ENCODE measurements at regions not wholly inside any gene's neighbourhood (a gene's known extent, or its start where the extent isn't known, plus 50 kb on each side); places are given as distances from the start of the nearest gene placed in this dataset.

DNA sequence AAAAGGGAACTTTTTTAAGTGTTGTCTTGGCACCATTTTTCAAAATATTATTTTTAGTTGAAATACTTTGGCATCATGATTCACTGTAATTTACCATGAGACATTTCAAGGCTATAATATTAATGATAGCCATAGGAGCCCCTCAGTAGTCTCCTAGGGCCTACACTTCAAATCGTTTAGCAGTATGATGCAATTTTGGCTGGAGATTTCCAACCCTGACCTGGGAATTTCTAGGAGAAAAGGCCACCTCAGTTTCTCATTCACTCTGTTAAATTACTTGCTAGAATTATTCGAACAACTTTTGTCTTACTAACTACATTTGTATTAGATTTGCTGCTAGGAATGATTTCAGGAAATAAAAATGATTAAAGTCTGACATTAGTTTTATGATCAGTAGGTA is 1610.9 kb upstream of the RAG2 start:
- Mint-ChIP-seq H3K27ac (no peak overlapping the region), H3K4me1 (no peaks in the 10 kb centered on the region), H3K27me3 (no peaks in the 10 kb centered on the region), H3K4me3 (no peak overlapping the region), H3K9me3 (ENCODE audit: low read depth) (peaks cover 6% of the 10 kb centered on the region), H3K36me3 (ENCODE audit: low read depth) (no peaks in the 10 kb centered on the region)
- intact Hi-C loops (cut with DNase I, micrococcal nuclease), result no loop called here
- POLR2A ChIA-PET, result no interaction called here
- CTCF ChIA-PET, result no interaction called here
- DNase-seq, result no peak
- ATAC-seq, result no peak

DNA sequence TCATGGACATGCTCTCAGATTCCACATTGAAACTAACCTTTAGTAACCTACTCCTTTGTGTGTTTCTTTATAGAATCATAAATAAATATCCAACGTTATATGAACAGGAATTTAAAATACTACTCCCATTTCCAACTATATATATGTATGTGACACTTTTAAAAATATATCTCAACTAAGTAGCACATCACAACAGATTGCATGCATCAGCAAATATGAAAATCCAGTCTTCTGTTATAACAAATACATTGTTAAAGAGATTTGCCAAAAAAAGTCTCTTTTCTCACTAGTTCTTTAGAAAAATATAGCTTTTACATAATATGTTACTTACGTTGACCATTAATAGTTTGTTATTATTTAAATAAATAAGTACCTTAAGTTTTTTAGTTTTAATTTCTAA is 1608.6 kb upstream of the RAG2 start:
- ChIA-PET POLR2A (no interaction called here), CTCF (interaction anchor here (0.6 kb wide), 1 partner anchor 10 kb away, joined by 3 read pairs; no protein-coding TSS in a partner anchor)
- Mint-ChIP-seq H3K4me3 (no peak overlapping the region), H3K36me3 (ENCODE audit: low read depth) (no peaks in the 10 kb centered on the region), H3K27ac (no peak overlapping the region), H3K27me3 (no peaks in the 10 kb centered on the region), H3K4me1 (no peaks in the 10 kb centered on the region), H3K9me3 (ENCODE audit: low read depth) (peaks cover 6% of the 10 kb centered on the region)
- DNase-seq (no peak), ATAC-seq (no peak)
- intact Hi-C loops (cut with DNase I, micrococcal nuclease), result no loop called here

DNA sequence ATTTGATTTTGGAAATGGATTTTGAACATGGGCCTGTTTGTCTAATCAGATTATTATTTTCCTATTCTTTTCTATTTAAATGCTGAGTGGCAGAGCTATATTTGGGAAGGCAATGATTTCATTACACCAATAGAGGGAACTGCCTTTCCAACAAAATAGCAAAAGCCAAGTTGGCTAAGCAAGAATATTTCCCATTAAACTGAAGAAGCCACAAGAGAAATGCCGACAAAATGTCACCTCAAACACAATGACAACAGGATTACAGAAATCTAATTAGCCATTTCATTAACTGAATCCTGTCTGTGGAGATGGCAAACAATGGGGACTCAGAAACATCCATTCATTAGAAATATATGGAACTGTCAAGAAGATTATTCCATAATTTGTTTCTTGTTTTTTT is 1593.1 kb upstream of the RAG2 start:
- H3K4me3 Mint-ChIP-seq, result no peak overlapping the region
- intact Hi-C loops (cut with DNase I, micrococcal nuclease), result no loop called here
- POLR2A ChIA-PET, result no interaction called here
- H3K36me3 Mint-ChIP-seq (ENCODE audit: low read depth), result no peaks in the 10 kb centered on the region
- ATAC-seq (no peak), DNase-seq (no peak)
- CTCF ChIA-PET, result no interaction called here
- H3K9me3 Mint-ChIP-seq (ENCODE audit: low read depth), result peaks cover 6% of the 10 kb centered on the region
- H3K4me1 Mint-ChIP-seq, result no peaks in the 10 kb centered on the region
- H3K27me3 Mint-ChIP-seq, result no peaks in the 10 kb centered on the region
- no peak overlapping the region for H3K27ac Mint-ChIP-seq

DNA sequence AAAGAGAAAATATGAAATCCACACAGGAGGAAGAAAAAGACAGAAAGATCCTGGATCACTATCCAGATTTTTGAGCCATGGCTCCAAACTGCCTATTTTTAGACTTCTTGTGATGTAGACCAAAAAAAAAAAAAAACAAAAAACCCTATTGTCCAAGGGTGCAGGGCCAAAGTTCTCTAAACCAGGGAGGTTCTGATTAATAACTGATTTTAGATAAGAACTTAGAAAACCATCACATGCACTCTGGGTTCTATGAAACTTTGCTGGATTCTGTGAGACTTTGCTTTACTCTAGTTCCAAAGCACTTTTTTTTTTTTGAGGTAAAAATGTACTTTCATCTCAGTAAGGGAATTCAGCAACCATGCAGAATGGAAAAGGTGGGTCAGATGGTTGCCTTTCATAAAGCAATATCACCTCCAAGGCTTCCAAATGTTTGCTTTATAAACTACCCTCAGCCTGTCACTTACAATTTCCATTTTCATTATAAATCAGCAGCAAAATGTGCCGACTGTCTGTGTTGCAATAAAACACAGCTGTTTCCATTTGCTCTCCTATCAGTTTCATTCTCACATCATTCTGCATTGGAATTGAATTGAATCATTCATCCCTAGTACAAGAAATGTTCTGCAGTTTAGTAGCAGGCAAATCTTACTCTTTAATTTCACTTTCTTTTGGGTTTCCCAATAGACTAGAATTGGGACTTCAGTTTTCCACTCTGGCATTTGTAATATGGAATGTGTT is 1584.3 kb upstream of the RAG2 start:
- H3K4me3 Mint-ChIP-seq, result no peak overlapping the region
- H3K36me3 Mint-ChIP-seq (ENCODE audit: low read depth), result no peaks in the 10 kb centered on the region
- H3K27me3 Mint-ChIP-seq, result no peaks in the 10 kb centered on the region
- no peak overlapping the region for H3K27ac Mint-ChIP-seq
- CTCF ChIA-PET, result no interaction called here
- peaks cover 5% of the 10 kb centered on the region for H3K9me3 Mint-ChIP-seq (ENCODE audit: low read depth)
- ATAC-seq (no peak), DNase-seq (no peak)
- H3K4me1 Mint-ChIP-seq, result no peaks in the 10 kb centered on the region
- intact Hi-C loops (cut with DNase I, micrococcal nuclease), result no loop called here
- POLR2A ChIA-PET, result no interaction called here

DNA sequence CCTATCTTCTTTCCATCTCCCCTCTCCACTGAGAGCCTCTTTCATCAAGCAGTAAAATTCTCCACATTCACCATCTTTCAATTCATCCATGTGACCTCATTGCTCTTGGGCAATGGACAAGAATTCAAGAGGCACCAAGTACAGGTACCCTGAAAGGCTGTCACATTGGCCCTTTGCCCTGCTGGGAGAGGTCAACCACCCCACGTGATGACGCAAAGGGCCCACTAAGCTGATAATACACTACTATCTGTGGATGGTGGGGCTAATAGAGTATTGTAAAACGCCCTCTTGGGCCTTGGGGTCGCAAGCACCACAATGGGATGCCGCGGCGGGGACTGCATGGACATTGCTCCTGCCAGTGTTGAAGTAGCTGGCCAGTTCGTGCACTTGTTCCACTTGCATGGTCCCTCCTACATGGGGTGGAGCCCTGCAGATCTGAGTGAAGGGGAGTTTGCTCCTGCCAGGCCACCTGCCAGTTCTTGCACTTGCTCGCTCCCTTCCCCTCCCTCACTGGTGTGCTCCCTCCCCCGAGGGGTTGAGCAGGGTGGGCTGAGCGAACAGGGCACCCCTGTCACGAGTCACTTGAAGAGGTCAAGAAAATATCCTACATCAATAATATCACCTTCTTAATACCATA is 1578.8 kb upstream of the RAG2 start:
- DNase-seq, result no peak
- no peaks in the 10 kb centered on the region for H3K27me3 Mint-ChIP-seq
- peaks cover 3% of the 10 kb centered on the region for H3K9me3 Mint-ChIP-seq (ENCODE audit: low read depth)
- no peak for ATAC-seq
- POLR2A ChIA-PET, result no interaction called here
- no peak overlapping the region for H3K4me3 Mint-ChIP-seq
- no peak overlapping the region for H3K27ac Mint-ChIP-seq
- H3K36me3 Mint-ChIP-seq (ENCODE audit: low read depth), result no peaks in the 10 kb centered on the region
- CTCF ChIA-PET, result no interaction called here
- intact Hi-C loops (cut with DNase I, micrococcal nuclease), result no loop called here
- H3K4me1 Mint-ChIP-seq, result no peaks in the 10 kb centered on the region

DNA sequence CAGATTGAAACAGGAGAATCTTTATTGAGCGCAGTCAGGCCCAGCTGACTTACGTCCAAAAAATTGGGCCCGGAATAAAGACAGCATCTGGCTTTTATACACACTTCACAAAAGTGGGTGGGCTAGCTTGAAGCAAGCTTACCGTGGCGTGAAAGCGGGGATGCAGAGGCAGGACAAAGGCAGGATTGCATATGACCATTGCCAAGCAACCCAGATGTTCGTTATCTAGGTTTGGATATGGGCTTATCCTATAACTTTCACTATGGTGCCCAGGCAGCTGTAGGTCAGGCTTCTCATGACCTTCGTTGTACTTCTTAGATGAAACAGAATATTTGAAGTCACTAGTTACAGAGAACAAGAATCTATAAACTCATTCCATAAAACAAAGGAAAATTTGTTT is 1575.6 kb upstream of the RAG2 start:
- H3K4me1 Mint-ChIP-seq, result no peaks in the 10 kb centered on the region
- H3K27me3 Mint-ChIP-seq, result no peaks in the 10 kb centered on the region
- ChIA-PET POLR2A (no interaction called here), CTCF (no interaction called here)
- no peak for ATAC-seq
- H3K36me3 Mint-ChIP-seq (ENCODE audit: low read depth), result no peaks in the 10 kb centered on the region
- no peak for DNase-seq
- H3K4me3 Mint-ChIP-seq, result no peak overlapping the region
- no peak overlapping the region for H3K27ac Mint-ChIP-seq
- intact Hi-C loops (cut with DNase I, micrococcal nuclease), result no loop called here
- peaks cover 3% of the 10 kb centered on the region for H3K9me3 Mint-ChIP-seq (ENCODE audit: low read depth)

DNA sequence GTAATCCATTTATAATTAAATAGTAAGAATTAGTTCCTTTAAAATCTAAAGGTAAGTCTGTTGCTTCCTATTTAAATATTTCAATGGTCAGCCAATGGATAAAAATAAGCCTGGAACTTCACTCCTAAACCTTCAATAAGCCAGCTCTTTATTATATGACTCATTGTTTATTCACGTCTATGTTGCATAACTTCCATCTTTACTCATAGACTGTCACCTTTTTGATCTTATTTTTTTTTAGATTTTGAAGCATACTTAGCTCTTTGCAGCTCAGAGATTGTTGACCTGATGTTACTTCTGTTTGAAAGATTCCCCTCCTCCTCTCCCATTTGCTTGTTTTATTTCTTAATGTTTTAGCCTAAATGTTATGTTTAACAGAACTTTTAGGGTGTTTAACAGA is 1571.2 kb upstream of the RAG2 start:
- H3K4me3 Mint-ChIP-seq, result no peak overlapping the region
- intact Hi-C loops (cut with DNase I, micrococcal nuclease), result no loop called here
- DNase-seq, result no peak
- no peaks in the 10 kb centered on the region for H3K4me1 Mint-ChIP-seq
- H3K9me3 Mint-ChIP-seq (ENCODE audit: low read depth), result peaks cover 7% of the 10 kb centered on the region
- ChIA-PET CTCF (no interaction called here), POLR2A (no interaction called here)
- no peaks in the 10 kb centered on the region for H3K36me3 Mint-ChIP-seq (ENCODE audit: low read depth)
- no peak for ATAC-seq
- H3K27ac Mint-ChIP-seq, result no peak overlapping the region
- no peaks in the 10 kb centered on the region for H3K27me3 Mint-ChIP-seq

DNA sequence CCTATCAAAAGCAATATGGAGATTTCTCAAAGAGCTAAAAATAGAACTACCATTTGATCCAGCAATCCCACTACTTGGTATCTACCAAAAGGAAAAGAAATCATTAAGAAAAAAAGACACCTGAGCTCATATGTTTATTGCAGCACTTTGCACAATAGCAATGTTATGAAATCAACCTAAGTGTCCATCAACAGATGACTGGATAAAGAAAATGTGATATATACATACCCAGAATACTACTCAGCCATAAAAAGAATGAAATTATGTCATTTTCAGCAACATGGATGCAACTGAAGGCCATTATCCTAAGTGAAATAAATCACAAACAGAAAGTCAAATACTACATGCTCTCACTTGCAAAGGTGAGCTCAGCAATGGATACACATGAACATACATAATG is 1565.5 kb upstream of the RAG2 start:
- CTCF ChIA-PET, result no interaction called here
- intact Hi-C loops (cut with DNase I, micrococcal nuclease), result no loop called here

DNA sequence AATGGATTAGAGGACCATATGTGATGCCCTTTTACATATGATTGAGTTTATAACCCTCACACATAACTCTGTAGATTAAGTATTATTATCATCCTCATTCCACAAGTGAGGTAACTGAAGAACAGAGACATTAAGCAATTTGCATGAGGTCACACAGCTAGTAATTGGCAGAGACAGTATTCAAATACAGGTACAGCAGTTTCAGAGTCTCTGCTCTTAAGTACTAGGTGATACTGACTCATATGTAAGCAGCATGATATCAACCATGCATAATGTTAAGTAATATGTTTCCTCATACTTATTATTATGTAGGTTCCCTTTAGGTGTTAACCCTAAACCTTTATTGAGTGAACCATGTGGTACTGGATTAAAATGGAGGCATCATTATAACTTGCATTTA is 1562.4 kb upstream of the RAG2 start:
- ATAC-seq (no peak), DNase-seq (no peak)
- Mint-ChIP-seq H3K4me1 (no peaks in the 10 kb centered on the region), H3K27ac (no peak overlapping the region), H3K36me3 (ENCODE audit: low read depth) (no peaks in the 10 kb centered on the region), H3K27me3 (no peaks in the 10 kb centered on the region), H3K4me3 (no peak overlapping the region), H3K9me3 (ENCODE audit: low read depth) (peaks cover 8% of the 10 kb centered on the region)
- CTCF ChIA-PET, result no interaction called here
- POLR2A ChIA-PET, result no interaction called here
- intact Hi-C loops (cut with DNase I, micrococcal nuclease), result no loop called here

More for the DNA sequence above, 1565.5 kb upstream of the RAG2 start:
- Mint-ChIP-seq H3K27ac (no peak overlapping the region), H3K4me1 (no peaks in the 10 kb centered on the region), H3K27me3 (no peaks in the 10 kb centered on the region), H3K4me3 (no peak overlapping the region), H3K36me3 (ENCODE audit: low read depth) (no peaks in the 10 kb centered on the region), H3K9me3 (ENCODE audit: low read depth) (peaks cover 8% of the 10 kb centered on the region)
- ATAC-seq (no peak), DNase-seq (no peak)
- POLR2A ChIA-PET, result no interaction called here

DNA sequence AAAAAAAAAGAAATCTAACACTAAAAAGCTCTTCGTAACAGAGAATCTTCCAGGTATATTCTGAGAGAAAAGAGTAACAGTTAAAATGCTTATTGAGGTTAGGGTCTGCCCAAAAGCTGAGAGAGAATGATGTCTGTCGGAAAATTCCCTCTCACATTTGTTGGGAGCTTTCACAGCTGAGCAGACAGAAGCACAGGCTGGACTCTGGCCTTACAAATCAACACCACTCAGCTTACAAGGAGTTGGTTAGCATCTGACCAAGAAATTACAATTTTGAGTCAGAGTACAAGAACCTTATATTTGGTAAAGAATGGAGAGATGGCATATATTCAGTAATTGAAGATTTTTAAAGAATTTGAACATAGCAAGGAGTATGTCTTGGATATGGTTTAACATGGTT is 1561.0 kb upstream of the RAG2 start:
- no peak for ATAC-seq
- DNase-seq, result no peak
- no peaks in the 10 kb centered on the region for H3K4me1 Mint-ChIP-seq
- ChIA-PET POLR2A (no interaction called here), CTCF (no interaction called here)
- no peak overlapping the region for H3K27ac Mint-ChIP-seq
- H3K4me3 Mint-ChIP-seq, result no peak overlapping the region
- intact Hi-C loops (cut with DNase I, micrococcal nuclease), result no loop called here
- H3K27me3 Mint-ChIP-seq, result no peaks in the 10 kb centered on the region
- H3K36me3 Mint-ChIP-seq (ENCODE audit: low read depth), result no peaks in the 10 kb centered on the region
- peaks cover 8% of the 10 kb centered on the region for H3K9me3 Mint-ChIP-seq (ENCODE audit: low read depth)

DNA sequence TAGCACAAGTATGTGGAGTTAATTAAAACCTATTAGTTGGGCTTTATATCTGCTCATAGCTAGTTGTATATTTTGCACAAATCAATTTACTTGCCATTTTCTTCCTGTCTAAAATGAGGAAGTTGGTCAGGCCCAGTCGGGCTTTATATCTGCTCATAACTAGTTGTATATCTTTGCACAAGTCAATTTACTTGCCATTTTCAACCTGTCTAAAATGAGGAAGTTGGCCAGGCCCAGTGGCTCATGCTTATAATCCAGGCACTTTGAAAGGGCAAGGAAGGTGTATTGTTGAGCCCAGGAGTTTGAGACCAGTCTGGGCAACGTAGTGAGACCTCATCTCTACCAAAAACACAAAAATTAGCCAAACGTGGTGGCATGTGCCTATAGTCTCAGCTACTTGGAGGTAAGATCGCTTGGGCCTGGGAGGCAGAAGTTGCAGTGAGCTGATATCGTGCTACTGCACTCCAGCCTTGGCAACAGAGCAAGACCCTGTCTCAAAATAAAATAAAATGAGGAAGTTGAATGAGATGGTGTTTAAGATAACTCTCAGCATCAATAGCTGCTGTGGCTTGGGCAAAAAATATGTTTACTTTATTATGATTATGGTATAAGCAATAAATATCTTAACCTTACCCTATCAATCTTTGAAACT is 1558.6 kb upstream of the RAG2 start:
- DNase-seq, result no peak
- Mint-ChIP-seq H3K27ac (no peak overlapping the region), H3K9me3 (ENCODE audit: low read depth) (peaks cover 13% of the 10 kb centered on the region), H3K36me3 (ENCODE audit: low read depth) (no peaks in the 10 kb centered on the region), H3K4me1 (no peaks in the 10 kb centered on the region), H3K4me3 (no peak overlapping the region), H3K27me3 (no peaks in the 10 kb centered on the region)
- POLR2A ChIA-PET, result no interaction called here
- intact Hi-C loops (cut with DNase I, micrococcal nuclease), result no loop called here
- no peak for ATAC-seq
- CTCF ChIA-PET, result no interaction called here

DNA sequence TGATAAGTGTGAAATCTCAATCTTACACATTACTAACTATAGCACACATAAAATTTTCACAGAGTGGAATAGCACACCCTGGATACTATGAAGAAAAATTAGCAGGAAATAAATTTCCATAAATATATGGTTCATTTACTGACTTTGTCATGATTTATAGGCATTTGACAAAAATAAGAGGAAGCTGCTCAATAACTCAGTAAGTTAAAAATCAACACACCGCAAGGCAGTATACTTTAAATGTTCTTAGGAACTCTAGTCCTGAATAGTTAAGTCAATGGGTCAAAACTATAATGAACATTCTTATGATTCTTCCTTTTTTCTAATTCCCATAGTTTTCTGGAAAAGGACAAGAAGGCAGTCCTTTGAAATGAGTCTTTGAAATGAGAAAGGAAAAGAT is 1557.8 kb upstream of the RAG2 start:
- no peaks in the 10 kb centered on the region for H3K36me3 Mint-ChIP-seq (ENCODE audit: low read depth)
- no peak for ATAC-seq
- peaks cover 13% of the 10 kb centered on the region for H3K9me3 Mint-ChIP-seq (ENCODE audit: low read depth)
- no peaks in the 10 kb centered on the region for H3K4me1 Mint-ChIP-seq
- CTCF ChIA-PET, result no interaction called here
- POLR2A ChIA-PET, result no interaction called here
- no peaks in the 10 kb centered on the region for H3K27me3 Mint-ChIP-seq
- DNase-seq, result no peak
- intact Hi-C loops (cut with DNase I, micrococcal nuclease), result no loop called here
- no peak overlapping the region for H3K4me3 Mint-ChIP-seq
- H3K27ac Mint-ChIP-seq, result no peak overlapping the region
